Naive thymus-derived CD8-positive, alpha-beta T cell (primary cell): ENCODE measurements at regions not wholly inside any gene's neighbourhood (a gene's known extent, or its start where the extent isn't known, plus 50 kb on each side); places are given as distances from the start of the nearest gene placed in this dataset.
"Not testable (repeated sequence)": the region's sequence is repeated elsewhere in the genome, so short reads cannot be mapped to it uniquely, and the experiment has no call there.

Experiments
- ATAC-seq, 2 donors: fragments of 150-1000 bp; cut with Tn5 transposase in 1 of 2; sonication (Bioruptor Pico), chemical (Tn5 transposase) in 1 of 2; 1 replicate in 1 of 2; 2 replicates in 1 of 2; pipeline ENCODE4 v1.10.0; 2021; ENCODE audit warnings: mild to moderate bottlenecking in 2 of 2, moderate library complexity in 2 of 2
- POLR2A ChIA-PET: fragments of 350-600 bp; sonication (Branson Sonifier 250); formaldehyde crosslinking; loops from one replicate; lab custom pipeline; 2021; ENCODE audit warnings: antibody characterized with exemption; lab: Charles Lee
- DNase-seq, 10 donors: peaks; one replicate each; pipeline versions ENCODE4 v3.0.0 to v3.0.0-alpha.2; 2020 to 2022
- H3K27ac Mint-ChIP-seq, 10 donors: one replicate each; pipeline ENCODE4 v1.8.0; 2020 to 2022; ENCODE audit warnings: mild to moderate bottlenecking in 10 of 10, mixed read lengths in 10 of 10, moderate library complexity in 4 of 10, inconsistent platforms in 1 of 10
- H3K27me3 Mint-ChIP-seq, 5 donors: one replicate each; pipeline ENCODE4 v1.8.0; 2021 to 2022; ENCODE audit warnings: mixed read lengths in 5 of 5
- H3K36me3 Mint-ChIP-seq, 3 donors: one replicate each; pipeline ENCODE4 v1.8.0; 2020 to 2022; ENCODE audit warnings: mixed read lengths in 3 of 3, mild to moderate bottlenecking in 2 of 3, inconsistent platforms in 1 of 3
- H3K4me1 Mint-ChIP-seq, 4 donors: one replicate each; pipeline ENCODE4 v1.8.0; 2021 to 2022; ENCODE audit warnings: mixed read lengths in 4 of 4
- H3K4me3 Mint-ChIP-seq, 10 donors: one replicate each; pipeline ENCODE4 v1.8.0; 2020 to 2022; ENCODE audit warnings: mild to moderate bottlenecking in 10 of 10, mixed read lengths in 10 of 10, moderate library complexity in 6 of 10, inconsistent platforms in 1 of 10
- H3K9me3 Mint-ChIP-seq, 9 donors: one replicate each; pipeline ENCODE4 v1.8.0; 2020 to 2022; ENCODE audit warnings: mixed read lengths in 9 of 9, mild to moderate bottlenecking in 3 of 9, inconsistent platforms in 1 of 9, moderate library complexity in 1 of 9

GRCh38 chr10:37733822-37734221, 123.6 kb downstream of the ZNF248 start:
- H3K36me3 Mint-ChIP-seq, result peaks cover 0 to 5% (median 2%) of the 10 kb centered on the region in 3 donors
- no peaks in the 10 kb centered on the region for H3K4me1 Mint-ChIP-seq
- no peak overlapping the region for H3K4me3 Mint-ChIP-seq
- DNase-seq (no peak), ATAC-seq (no peak)
- H3K9me3 Mint-ChIP-seq, result peaks cover 0 to 28% (median 14%) of the 10 kb centered on the region in 9 donors
- POLR2A ChIA-PET, result no interaction called here
- peaks cover 0 to 5% (median 2%) of the 10 kb centered on the region in 5 donors for H3K27me3 Mint-ChIP-seq
- no peak overlapping the region for H3K27ac Mint-ChIP-seq

- H3K4me1 Mint-ChIP-seq, result no peaks in the 10 kb centered on the region
- no peak overlapping the region for H3K27ac Mint-ChIP-seq
- peaks cover 0 to 17% (median 9%) of the 10 kb centered on the region in 9 donors for H3K9me3 Mint-ChIP-seq
- no peak overlapping the region for H3K4me3 Mint-ChIP-seq
- peaks cover 0 to 5% (median 2%) of the 10 kb centered on the region in 3 donors for H3K36me3 Mint-ChIP-seq
- no peak for ATAC-seq
- H3K27me3 Mint-ChIP-seq, result peaks cover 0 to 5% (median 2%) of the 10 kb centered on the region in 5 donors
- DNase-seq, result no peak
- POLR2A ChIA-PET, result no interaction called here
These were observed 124.7 kb downstream of the ZNF248 start for GRCh38 chr10:37732685-37733084.

GRCh38 chr10:37728830-37729229, 128.6 kb downstream of the ZNF248 start:
- ATAC-seq (no peak), DNase-seq (no peak)
- Mint-ChIP-seq H3K36me3 (peaks cover 0 to 5% (median 4%) of the 10 kb centered on the region in 3 donors), H3K27me3 (peaks cover 0 to 5% (median 0%) of the 10 kb centered on the region in 5 donors), H3K9me3 (peaks cover 0 to 13% (median 5%) of the 10 kb centered on the region in 9 donors), H3K4me1 (no peaks in the 10 kb centered on the region), H3K27ac (no peak overlapping the region), H3K4me3 (no peak overlapping the region)
- POLR2A ChIA-PET, result no interaction called here

GRCh38 chr10:37727491-37728352, 129.7 kb downstream of the ZNF248 start:
- H3K9me3 Mint-ChIP-seq, result peaks cover 0 to 13% (median 6%) of the 10 kb centered on the region in 9 donors
- H3K4me3 Mint-ChIP-seq, result no peak overlapping the region
- POLR2A ChIA-PET, result no interaction called here
- H3K4me1 Mint-ChIP-seq, result no peaks in the 10 kb centered on the region
- no peak overlapping the region for H3K27ac Mint-ChIP-seq
- peaks cover 0 to 6% (median 4%) of the 10 kb centered on the region in 3 donors for H3K36me3 Mint-ChIP-seq
- no peak for DNase-seq
- peaks cover 0 to 5% (median 0%) of the 10 kb centered on the region in 5 donors for H3K27me3 Mint-ChIP-seq
- ATAC-seq, result no peak

GRCh38 chr10:37721100-37721499, 136.3 kb downstream of the ZNF248 start:
- POLR2A ChIA-PET, result no interaction called here
- H3K36me3 Mint-ChIP-seq, result peaks cover 0 to 18% (median 0%) of the 10 kb centered on the region in 3 donors
- peaks cover 0 to 2% (median 0%) of the 10 kb centered on the region in 5 donors for H3K27me3 Mint-ChIP-seq
- no peak for DNase-seq
- no peak overlapping the region for H3K27ac Mint-ChIP-seq
- no peak overlapping the region for H3K4me3 Mint-ChIP-seq
- ATAC-seq, result no peak
- peaks cover 14 to 37% (median 23%) of the 10 kb centered on the region in 9 donors for H3K9me3 Mint-ChIP-seq
- H3K4me1 Mint-ChIP-seq, result no peaks in the 10 kb centered on the region

- peaks cover 0 to 18% (median 0%) of the 10 kb centered on the region in 3 donors for H3K36me3 Mint-ChIP-seq
- POLR2A ChIA-PET, H3K27ac Mint-ChIP-seq, H3K4me1 Mint-ChIP-seq, H3K27me3 Mint-ChIP-seq, DNase-seq, ATAC-seq, H3K4me3 Mint-ChIP-seq: not testable (repeated sequence)
- H3K9me3 Mint-ChIP-seq, result peaks cover 11 to 41% (median 27%) of the 10 kb centered on the region in 9 donors
These were observed 139.3 kb downstream of the ZNF248 start for GRCh38 chr10:37718060-37718459.

- POLR2A ChIA-PET, result no interaction called here
- DNase-seq, result no peak
- peaks cover 5 to 34% (median 16%) of the 10 kb centered on the region in 9 donors for H3K9me3 Mint-ChIP-seq
- H3K36me3 Mint-ChIP-seq, result peaks cover 0 to 9% (median 0%) of the 10 kb centered on the region in 3 donors
- no peaks in the 10 kb centered on the region for H3K4me1 Mint-ChIP-seq
- no peak for ATAC-seq
- no peak overlapping the region for H3K4me3 Mint-ChIP-seq
- H3K27ac Mint-ChIP-seq, result no peak overlapping the region
- no peaks in the 10 kb centered on the region for H3K27me3 Mint-ChIP-seq
These were observed 143.8 kb downstream of the ZNF248 start for GRCh38 chr10:37713642-37714041.

GRCh38 chr10:37713132-37713501, 144.3 kb downstream of the ZNF248 start:
- peaks cover 0 to 4% (median 0%) of the 10 kb centered on the region in 3 donors for H3K36me3 Mint-ChIP-seq

GRCh38 chr10:37712489-37713131, 144.8 kb downstream of the ZNF248 start:
- H3K4me1 Mint-ChIP-seq, result no peaks in the 10 kb centered on the region
- H3K4me3 Mint-ChIP-seq, result no peak overlapping the region
- H3K27me3 Mint-ChIP-seq, result no peaks in the 10 kb centered on the region
- H3K36me3 Mint-ChIP-seq, result peaks cover 0 to 4% (median 0%) of the 10 kb centered on the region in 3 donors
- peaks cover 2 to 24% (median 8%) of the 10 kb centered on the region in 9 donors for H3K9me3 Mint-ChIP-seq
- DNase-seq, result no peak
- H3K27ac Mint-ChIP-seq, result no peak overlapping the region
- no peak for ATAC-seq
- POLR2A ChIA-PET, result no interaction called here

More at GRCh38 chr10:37713132-37713501, 144.3 kb downstream of the ZNF248 start:
- no peaks in the 10 kb centered on the region for H3K27me3 Mint-ChIP-seq
- H3K4me3 Mint-ChIP-seq, result no peak overlapping the region
- H3K4me1 Mint-ChIP-seq, result no peaks in the 10 kb centered on the region
- no peak overlapping the region for H3K27ac Mint-ChIP-seq
- no peak for DNase-seq
- no peak for ATAC-seq
- POLR2A ChIA-PET, result no interaction called here
- H3K9me3 Mint-ChIP-seq, result peaks cover 4 to 29% (median 11%) of the 10 kb centered on the region in 9 donors

GRCh38 chr10:37711617-37712488, 145.6 kb downstream of the ZNF248 start:
- Mint-ChIP-seq H3K36me3 (no peaks in the 10 kb centered on the region), H3K27ac (no peak overlapping the region), H3K4me3 (no peak overlapping the region), H3K9me3 (peaks cover under 1 to 16% (median 3%) of the 10 kb centered on the region in 9 donors), H3K4me1 (no peaks in the 10 kb centered on the region), H3K27me3 (no peaks in the 10 kb centered on the region)
- no peak for ATAC-seq
- POLR2A ChIA-PET, result no interaction called here
- DNase-seq, result no peak

- ATAC-seq (no peak), DNase-seq (peak in 1 of 10 donors; percentile 55)
- POLR2A ChIA-PET, result no interaction called here
- no peaks in the 10 kb centered on the region for H3K36me3 Mint-ChIP-seq
- H3K4me3 Mint-ChIP-seq, result no peak overlapping the region
- peaks cover 1 to 12% (median 5%) of the 10 kb centered on the region in 9 donors for H3K9me3 Mint-ChIP-seq
- H3K27me3 Mint-ChIP-seq, result no peaks in the 10 kb centered on the region
- H3K4me1 Mint-ChIP-seq, result no peaks in the 10 kb centered on the region
- no peak overlapping the region for H3K27ac Mint-ChIP-seq
These were observed 146.4 kb downstream of the ZNF248 start for GRCh38 chr10:37710831-37711616.
